Activated CD4-positive, alpha-beta T cell treated with anti-CD3 and anti-CD28 coated beads for 48 hours (primary cell): ENCODE measurements at regions not wholly inside any gene's neighbourhood (a gene's known extent, or its start where the extent isn't known, plus 50 kb on each side); places are given as distances from the start of the nearest gene placed in this dataset.
"Not testable (repeated sequence)": the region's sequence is repeated elsewhere in the genome, so short reads cannot be mapped to it uniquely, and the experiment has no call there.

Experiments used
- DNase-seq: peaks from one replicate; pipeline ENCODE4 v3.0.0-alpha.2; 2020

GRCh38 chr20:56689318-56689717 lies 60.2 kb downstream of the TFAP2C start:
- DNase-seq, result no peak

GRCh38 chr20:56689852-56690485 lies 60.9 kb downstream of the TFAP2C start:
- DNase-seq, result no peak

- no peak for DNase-seq
Measured at GRCh38 chr20:56690531-56691175, 61.5 kb downstream of the TFAP2C start.

- no peak for DNase-seq
Measured at GRCh38 chr20:56691325-56691998, 62.4 kb downstream of the TFAP2C start.

GRCh38 chr20:56693217-56693616 lies 64.1 kb downstream of the TFAP2C start:
- no peak for DNase-seq

GRCh38 chr20:56697476-56697875 lies 68.4 kb downstream of the TFAP2C start:
- no peak for DNase-seq

GRCh38 chr20:56698297-56698696 lies 69.2 kb downstream of the TFAP2C start:
- DNase-seq, result no peak

GRCh38 chr20:56698749-56699148 lies 69.6 kb downstream of the TFAP2C start:
- DNase-seq, result no peak

GRCh38 chr20:56702931-56703840 lies 74.1 kb downstream of the TFAP2C start:
- no peak for DNase-seq

- no peak for DNase-seq
Measured at GRCh38 chr20:56706867-56707360, 77.8 kb downstream of the TFAP2C start.

- DNase-seq, result no peak
Measured at GRCh38 chr20:56708991-56709390, 79.9 kb downstream of the TFAP2C start.

GRCh38 chr20:56710125-56710524 lies 81.0 kb downstream of the TFAP2C start:
- no peak for DNase-seq

- DNase-seq, result not testable (repeated sequence)
Measured at GRCh38 chr20:56710577-56710976, 81.5 kb downstream of the TFAP2C start.

GRCh38 chr20:56711018-56711417 lies 81.9 kb downstream of the TFAP2C start:
- no peak for DNase-seq

- no peak for DNase-seq
Measured at GRCh38 chr20:56715309-56715708, 86.2 kb downstream of the TFAP2C start.

GRCh38 chr20:56715902-56716519 lies 86.9 kb downstream of the TFAP2C start:
- no peak for DNase-seq

GRCh38 chr20:56716806-56717205 lies 87.7 kb downstream of the TFAP2C start:
- no peak for DNase-seq

GRCh38 chr20:56718816-56719215 lies 89.7 kb downstream of the TFAP2C start:
- no peak for DNase-seq

GRCh38 chr20:56720620-56721213 lies 91.6 kb downstream of the TFAP2C start:
- DNase-seq, result no peak

GRCh38 chr20:56722042-56722441 lies 92.9 kb downstream of the TFAP2C start:
- DNase-seq, result no peak

- no peak for DNase-seq
Measured at GRCh38 chr20:56723331-56723730, 94.2 kb downstream of the TFAP2C start.

- DNase-seq, result no peak
Measured at GRCh38 chr20:56724241-56724757, 95.2 kb downstream of the TFAP2C start.
